ENCODE measurements at regions not wholly inside any gene's neighbourhood (a gene's known extent, or its start where the extent isn't known, plus 50 kb on each side); places are given as distances from the start of the nearest gene placed in this dataset.

GRCh38 chr1:245094954-245095353 lies 59.8 kb upstream of the KIF26B start:
- no peak for TF ChIP-seq CTCF (conservative IDR thresholded peaks at IDR 0.05)
- no peak for TF ChIP-seq ZFX (IDR thresholded peaks at IDR 0.05)

All from C4-2B (cell line).